OCI-LY7 (cell line): ENCODE measurements at regions not wholly inside any gene's neighbourhood (a gene's known extent, or its start where the extent isn't known, plus 50 kb on each side); places are given as distances from the start of the nearest gene placed in this dataset.

Experiments
- BruUV-seq: library from RNA; stranded (reverse); fragments of 400-500 nt; replicated peaks from 2 replicates; lab custom pipeline; 2021; lab: Mats Ljungman, UMichigan
- CTCF ChIA-PET: fragments of 300-600 bp; sonication (Branson Sonifier 250); formaldehyde crosslinking; loops from one replicate; lab custom pipeline; 2022; ENCODE audit warnings: antibody characterized with exemption; ENCODE audit not compliant: unreplicated experiment; lab: Charles Lee
- POLR2A ChIA-PET: fragments of 300-600 bp; sonication (Branson Sonifier 250); formaldehyde crosslinking; loops from one replicate; lab custom pipeline; 2022; ENCODE audit warnings: antibody characterized with exemption; lab: Charles Lee
- DNase-seq: peaks from one replicate; pipeline ENCODE4 v3.0.0-alpha.2; 2015; ENCODE audit warnings: low spot score
- H2AFZ ChIP-seq: fragments of 200-600 bp; sonication (generic), shearing (Covaris generic); 2 replicates; pipeline ENCODE4 v1.6.1; 2014; ENCODE audit warnings: mild to moderate bottlenecking, antibody characterized with exemption, low read length, moderate library complexity
- H3K27ac ChIP-seq: fragments of 200-600 bp; sonication (generic); 2 replicates; pipeline ENCODE4 v1.5.1; 2014; ENCODE audit warnings: mixed run types, low read depth, mild to moderate bottlenecking, moderate library complexity, low read length, inconsistent platforms; ENCODE audit not compliant: poor library complexity, severe bottlenecking
- H3K36me3 ChIP-seq: fragments of 200-600 bp; sonication (generic); 2 replicates; pipeline ENCODE4 v1.6.1; 2014; ENCODE audit warnings: mild to moderate bottlenecking, antibody characterized with exemption, low read length, moderate library complexity, mixed read lengths; ENCODE audit not compliant: insufficient read depth
- H3K4me1 ChIP-seq: fragments of 200-600 bp; sonication (generic); 2 replicates; pipeline ENCODE4 v1.5.1; 2014; ENCODE audit warnings: mild to moderate bottlenecking, low read length; ENCODE audit not compliant: insufficient read depth, poor library complexity, severe bottlenecking
- H3K4me2 ChIP-seq: fragments of 200-600 bp; sonication (generic); 2 replicates; pipeline ENCODE4 v1.6.1; 2014; ENCODE audit warnings: mild to moderate bottlenecking, low read length
- H3K4me3 ChIP-seq: fragments of 200-600 bp; sonication (generic); 2 replicates; pipeline ENCODE4 v1.5.1; 2014; ENCODE audit warnings: mild to moderate bottlenecking, low read depth, low read length; ENCODE audit not compliant: poor library complexity, severe bottlenecking
- H3K79me2 ChIP-seq: fragments of 200-600 bp; sonication (generic); 2 replicates; pipeline ENCODE4 v1.6.1; 2016; ENCODE audit warnings: low read depth, mild to moderate bottlenecking, low read length, moderate library complexity, mixed read lengths; ENCODE audit not compliant: insufficient read depth
- H3K9me2 ChIP-seq: fragments of 200-600 bp; sonication (generic); 2 replicates; pipeline ENCODE4 v1.6.1; 2016; ENCODE audit warnings: mild to moderate bottlenecking, low read length, mixed read lengths; ENCODE audit not compliant: insufficient read depth
- H3K9me3 ChIP-seq: fragments of 200-600 bp; sonication (generic); 2 replicates; pipeline ENCODE4 v1.6.1; 2014; ENCODE audit warnings: mild to moderate bottlenecking, mixed run types, low read length, mixed read lengths
- H4K20me1 ChIP-seq: fragments of 200-600 bp; sonication (generic); 2 replicates; pipeline ENCODE4 v1.6.1; 2014; ENCODE audit warnings: mild to moderate bottlenecking, antibody characterized with exemption, low read length, moderate library complexity, mixed read lengths; ENCODE audit not compliant: insufficient read depth
- EZH2phosphoT487 ChIP-seq: fragments of 200-600 bp; sonication (generic); IDR thresholded peaks from 2 replicates; pipeline ENCODE4 v1.6.1; 2018; ENCODE audit warnings: low read depth, borderline replicate concordance, mild to moderate bottlenecking, mixed run types, antibody characterized with exemption, low read length, moderate library complexity, mixed read lengths
- intact Hi-C: fragments of 100-400 bp; cut with micrococcal nuclease; formaldehyde crosslinking; loops from one replicate; pipeline ENCODE4 v1.10.0; 2022; ENCODE audit not compliant: unreplicated experiment
- TF ChIP-seq, protein P1 (sequence below): fragments of 200-600 bp; sonication (generic); conservative IDR thresholded peaks from 2 replicates; pipeline ENCODE4 v1.5.1; 2014; ENCODE audit warnings: mild to moderate bottlenecking, antibody characterized with exemption, low read length, moderate library complexity, mixed read lengths

DNA sequence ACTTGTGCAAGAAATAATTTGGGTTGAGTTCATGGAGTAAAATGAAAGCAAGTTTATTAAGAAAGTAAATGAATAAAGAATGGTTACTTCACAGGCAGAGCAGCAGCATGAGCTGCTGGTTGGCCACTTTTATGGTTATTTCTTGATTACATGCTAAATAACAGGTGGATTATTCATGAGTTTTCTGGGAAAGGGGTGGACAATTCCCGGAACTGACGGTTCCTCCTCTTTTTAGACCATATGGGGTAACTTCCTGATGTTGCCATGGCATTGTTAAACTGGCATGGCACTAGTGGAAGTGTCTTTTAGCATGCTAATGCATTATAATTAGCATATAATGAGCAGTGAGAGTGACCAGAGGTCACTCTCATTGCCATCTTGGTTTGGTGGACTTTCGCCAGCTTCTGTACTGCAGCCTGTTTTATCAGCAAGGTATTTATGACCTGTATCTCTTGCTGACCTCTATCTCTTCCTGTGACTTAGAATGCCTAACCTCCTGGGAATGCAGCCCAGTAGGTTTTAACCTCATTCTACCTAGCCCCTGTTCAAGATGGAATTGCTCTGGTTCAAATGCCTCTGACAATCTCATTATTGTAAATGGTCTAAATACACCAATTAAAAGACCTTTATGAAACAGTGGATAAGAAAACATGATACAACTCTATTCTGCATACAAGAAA, 114.1 kb upstream of the FIGN start:
- Histone ChIP-seq H3K9me2 (no peaks in the 10 kb centered on the region), H3K36me3 (no peaks in the 10 kb centered on the region), H2AFZ (no peak overlapping the region), H4K20me1 (no peaks in the 10 kb centered on the region), H3K9me3 (no peaks in the 10 kb centered on the region), H3K4me3 (no peak overlapping the region), H3K27ac (no peak overlapping the region), H3K79me2 (no peaks in the 10 kb centered on the region), H3K4me1 (no peaks in the 10 kb centered on the region), H3K4me2 (no peak overlapping the region)
- DNase-seq = no peak
- BruUV-seq = no TSS peak
- intact Hi-C loops = no loop called here
- TF ChIP-seq, protein P1, sequence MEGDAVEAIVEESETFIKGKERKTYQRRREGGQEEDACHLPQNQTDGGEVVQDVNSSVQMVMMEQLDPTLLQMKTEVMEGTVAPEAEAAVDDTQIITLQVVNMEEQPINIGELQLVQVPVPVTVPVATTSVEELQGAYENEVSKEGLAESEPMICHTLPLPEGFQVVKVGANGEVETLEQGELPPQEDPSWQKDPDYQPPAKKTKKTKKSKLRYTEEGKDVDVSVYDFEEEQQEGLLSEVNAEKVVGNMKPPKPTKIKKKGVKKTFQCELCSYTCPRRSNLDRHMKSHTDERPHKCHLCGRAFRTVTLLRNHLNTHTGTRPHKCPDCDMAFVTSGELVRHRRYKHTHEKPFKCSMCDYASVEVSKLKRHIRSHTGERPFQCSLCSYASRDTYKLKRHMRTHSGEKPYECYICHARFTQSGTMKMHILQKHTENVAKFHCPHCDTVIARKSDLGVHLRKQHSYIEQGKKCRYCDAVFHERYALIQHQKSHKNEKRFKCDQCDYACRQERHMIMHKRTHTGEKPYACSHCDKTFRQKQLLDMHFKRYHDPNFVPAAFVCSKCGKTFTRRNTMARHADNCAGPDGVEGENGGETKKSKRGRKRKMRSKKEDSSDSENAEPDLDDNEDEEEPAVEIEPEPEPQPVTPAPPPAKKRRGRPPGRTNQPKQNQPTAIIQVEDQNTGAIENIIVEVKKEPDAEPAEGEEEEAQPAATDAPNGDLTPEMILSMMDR = no peak
- no peak for TF ChIP-seq EZH2phosphoT487
- CTCF ChIA-PET = no interaction called here
- POLR2A ChIA-PET = interaction anchor here (0.6 kb wide), 1 partner anchor 1677 kb away, joined by 5 read pairs; no protein-coding TSS in a partner anchor

DNA sequence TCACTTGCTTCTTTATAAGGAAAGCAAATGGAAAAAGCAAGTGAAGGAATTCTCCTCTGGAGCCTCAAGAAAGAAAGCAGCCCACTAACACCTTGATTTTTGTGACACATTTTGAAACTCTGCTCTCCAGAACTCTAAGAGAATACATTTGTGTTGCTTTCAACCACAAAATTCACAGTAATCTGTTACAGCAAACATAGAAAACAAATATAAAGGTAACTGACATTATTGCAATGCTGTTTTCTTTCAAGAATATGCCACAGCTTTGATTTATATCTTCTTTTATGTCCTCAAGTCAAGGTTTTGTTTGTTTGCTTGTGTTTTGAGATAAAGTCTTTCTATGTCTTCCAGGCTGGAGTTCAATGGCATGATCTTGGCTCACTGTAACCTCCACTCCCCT, 103.1 kb upstream of the FIGN start:
- intact Hi-C loops = no loop called here
- H3K27ac ChIP-seq = no peak overlapping the region
- TF ChIP-seq, protein P1 = no peak
- TF ChIP-seq EZH2phosphoT487 = no peak
- POLR2A ChIA-PET = no interaction called here
- H3K9me3 ChIP-seq = no peaks in the 10 kb centered on the region
- H3K9me2 ChIP-seq = no peaks in the 10 kb centered on the region
- H3K4me1 ChIP-seq = no peaks in the 10 kb centered on the region
- H3K4me3 ChIP-seq = no peak overlapping the region
- CTCF ChIA-PET = no interaction called here
- no peak overlapping the region for H3K4me2 ChIP-seq
- no peaks in the 10 kb centered on the region for H4K20me1 ChIP-seq
- no TSS peak for BruUV-seq
- H2AFZ ChIP-seq = no peak overlapping the region
- no peaks in the 10 kb centered on the region for H3K36me3 ChIP-seq
- no peak for DNase-seq
- no peaks in the 10 kb centered on the region for H3K79me2 ChIP-seq

DNA sequence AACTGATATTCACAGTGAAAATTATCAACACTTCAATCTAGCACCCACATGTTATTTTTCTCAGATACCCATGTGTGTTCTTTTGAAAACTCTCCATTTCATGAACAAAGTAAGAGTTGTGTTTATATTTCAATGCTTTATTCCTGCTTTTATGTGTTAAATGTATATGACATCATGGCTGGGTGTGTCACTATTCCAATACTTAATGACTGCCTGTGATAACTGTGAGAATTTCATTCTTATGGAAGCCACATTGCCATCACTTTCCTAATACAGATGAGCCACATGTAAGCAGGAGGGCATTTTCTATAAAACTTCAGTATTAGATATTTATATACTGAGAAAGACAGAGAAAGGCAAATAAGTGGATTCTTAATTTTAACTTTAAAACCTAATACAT, 100.4 kb upstream of the FIGN start:
- no peaks in the 10 kb centered on the region for H3K9me2 ChIP-seq
- intact Hi-C loops = no loop called here
- no peaks in the 10 kb centered on the region for H4K20me1 ChIP-seq
- no peak for TF ChIP-seq EZH2phosphoT487
- TF ChIP-seq, protein P1 = no peak
- no peak overlapping the region for H3K4me3 ChIP-seq
- H3K27ac ChIP-seq = no peak overlapping the region
- ChIA-PET POLR2A (no interaction called here), CTCF (no interaction called here)
- no peaks in the 10 kb centered on the region for H3K36me3 ChIP-seq
- no peak for DNase-seq
- no peak overlapping the region for H2AFZ ChIP-seq
- H3K4me1 ChIP-seq = no peaks in the 10 kb centered on the region
- no peaks in the 10 kb centered on the region for H3K9me3 ChIP-seq
- no TSS peak for BruUV-seq
- H3K4me2 ChIP-seq = no peak overlapping the region
- no peaks in the 10 kb centered on the region for H3K79me2 ChIP-seq
